ENCODE measurements at regions not wholly inside any gene's neighbourhood (a gene's known extent, or its start where the extent isn't known, plus 50 kb on each side); places are given as distances from the start of the nearest gene placed in this dataset.

GRCh38 chr13:90683711-90684131, 663.8 kb upstream of the MIR17HG start:
- H3K4me3 Mint-ChIP-seq: no peak overlapping the region
- CTCF ChIA-PET: interaction anchor here (1.1 kb wide), 1 partner anchor 184 kb away, joined by 3 read pairs; no protein-coding TSS in a partner anchor
- no peak overlapping the region for H3K27ac Mint-ChIP-seq

GRCh38 chr13:90686442-90686841, 661.0 kb upstream of the MIR17HG start:
- Mint-ChIP-seq H3K4me1 (no peaks in the 10 kb centered on the region), H3K27ac (no peak overlapping the region), H3K36me3 (no peaks in the 10 kb centered on the region), H3K4me3 (no peak overlapping the region), H3K9me3 (no peaks in the 10 kb centered on the region), H3K27me3 (ENCODE audit: low read depth) (no peaks in the 10 kb centered on the region)
- ChIA-PET CTCF (no interaction called here), POLR2A (no interaction called here)
- no peak for DNase-seq (ENCODE audit: low spot score)
- ATAC-seq: no peak
- TF ChIP-seq ATF1 (CRISPR knock-in tag; IDR thresholded peaks at IDR 0.05) (no peak), NR2C2 (CRISPR knock-in tag; IDR thresholded peaks at IDR 0.05) (no peak), NFYB (CRISPR knock-in tag; conservative IDR thresholded peaks at IDR 0.05; ENCODE audit: low read depth) (no peak), ZNF317 (CRISPR knock-in tag; IDR thresholded peaks at IDR 0.05; ENCODE audit: borderline replicate concordance, low read depth) (no peak), TEAD1 (CRISPR knock-in tag; IDR thresholded peaks at IDR 0.05) (no peak), E2F5 (CRISPR knock-in tag; IDR thresholded peaks at IDR 0.05) (no peak), USF1 (CRISPR knock-in tag; IDR thresholded peaks at IDR 0.05) (no peak), MLX (CRISPR knock-in tag; IDR thresholded peaks at IDR 0.05) (no peak), ATF2 (CRISPR knock-in tag; IDR thresholded peaks at IDR 0.05; ENCODE audit: borderline replicate concordance, low read depth) (no peak), ZNF219 (CRISPR knock-in tag; IDR thresholded peaks at IDR 0.05; ENCODE audit: borderline replicate concordance) (no peak), AR (CRISPR knock-in tag; IDR thresholded peaks at IDR 0.05) (no peak), GRHL2 (CRISPR knock-in tag; IDR thresholded peaks at IDR 0.05; ENCODE audit: insufficient replicate concordance, severe bottlenecking) (no peak), ESRRA (CRISPR knock-in tag; IDR thresholded peaks at IDR 0.05; ENCODE audit: borderline replicate concordance) (no peak), NFE2L1 (CRISPR knock-in tag; IDR thresholded peaks at IDR 0.05) (no peak), OVOL2 (CRISPR knock-in tag; IDR thresholded peaks at IDR 0.05; ENCODE audit: borderline replicate concordance) (no peak), PREB (CRISPR knock-in tag; IDR thresholded peaks at IDR 0.05; ENCODE audit: borderline replicate concordance) (no peak), ZNF232 (CRISPR knock-in tag; IDR thresholded peaks at IDR 0.05) (no peak)

More at GRCh38 chr13:90683711-90684131, 663.8 kb upstream of the MIR17HG start:
- POLR2A ChIA-PET: no interaction called here
- Mint-ChIP-seq H3K4me1 (no peaks in the 10 kb centered on the region), H3K36me3 (no peaks in the 10 kb centered on the region), H3K27me3 (ENCODE audit: low read depth) (no peaks in the 10 kb centered on the region), H3K9me3 (no peaks in the 10 kb centered on the region)
- TF ChIP-seq IRF1 (CRISPR knock-in tag; IDR thresholded peaks at IDR 0.05) (no peak), GABPB1 (CRISPR knock-in tag; IDR thresholded peaks at IDR 0.05) (no peak), SP1 (CRISPR knock-in tag; conservative IDR thresholded peaks at IDR 0.05) (no peak), PRRX2 (CRISPR knock-in tag; IDR thresholded peaks at IDR 0.05) (no peak), ATF1 (CRISPR knock-in tag; IDR thresholded peaks at IDR 0.05) (no peak), NR3C1 (CRISPR knock-in tag; conservative IDR thresholded peaks at IDR 0.05; ENCODE audit: low read depth) (no peak), KAT7 (CRISPR knock-in tag; IDR thresholded peaks at IDR 0.05; ENCODE audit: borderline replicate concordance) (no peak), ZNF263 (CRISPR knock-in tag; IDR thresholded peaks at IDR 0.05; ENCODE audit: low read depth) (no peak), MXD4 (CRISPR knock-in tag; IDR thresholded peaks at IDR 0.05; ENCODE audit: borderline replicate concordance) (no peak), GRHL2 (CRISPR knock-in tag; IDR thresholded peaks at IDR 0.05; ENCODE audit: insufficient replicate concordance, severe bottlenecking) (no peak), EMX1 (CRISPR knock-in tag; IDR thresholded peaks at IDR 0.05) (no peak)
- DNase-seq (ENCODE audit: low spot score): no peak
- ATAC-seq: no peak
